CD4-positive, CD25-positive, alpha-beta regulatory T cell (primary cell): ENCODE measurements at regions not wholly inside any gene's neighbourhood (a gene's known extent, or its start where the extent isn't known, plus 50 kb on each side); places are given as distances from the start of the nearest gene placed in this dataset.
A peak's percentile ranks its signal among the peaks of the same experiment; 100 is the strongest.

Experiments used
- ATAC-seq, 2 donors: fragments of 150-1000 bp; cut with Tn5 transposase; one replicate each; pipeline ENCODE4 v1.10.0; 2021; ENCODE audit warnings: low read depth in 2 of 2, moderate number of reproducible peaks in 2 of 2, moderate library complexity in 1 of 2
- DNase-seq, 3 donors: peaks; one replicate each; pipeline versions ENCODE4 v3.0.0 to v3.0.0-alpha.2; 2012 to 2022; ENCODE audit warnings: mixed read lengths in 1 of 3
- H3K27ac ChIP-seq: one replicate; pipeline ENCODE4 v1.7.0; 2013; ENCODE audit warnings: mild to moderate bottlenecking, low read length; ENCODE audit not compliant: insufficient read depth, poor library complexity, severe bottlenecking
- H3K27me3 ChIP-seq: one replicate; pipeline ENCODE4 v1.7.0; 2013; ENCODE audit warnings: low read length; ENCODE audit not compliant: control insufficient read depth, insufficient read depth
- H3K36me3 ChIP-seq: one replicate; pipeline ENCODE4 v1.7.0; 2013; ENCODE audit warnings: mild to moderate bottlenecking, low read length, moderate library complexity; ENCODE audit not compliant: control insufficient read depth, insufficient read depth
- H3K4me1 ChIP-seq: 2 replicates; pipeline ENCODE4 v1.7.0; 2013; ENCODE audit warnings: mild to moderate bottlenecking, low read length; ENCODE audit not compliant: insufficient read depth, control insufficient read depth, poor library complexity, severe bottlenecking
- H3K4me3 ChIP-seq: one replicate; pipeline ENCODE4 v1.7.0; 2013; ENCODE audit warnings: low read depth, mild to moderate bottlenecking, low read length, moderate library complexity
- H3K9me3 ChIP-seq, 2 experiments: 1 replicate in 1 of 2; 2 replicates in 1 of 2; pipeline ENCODE4 v1.7.0; 2013; ENCODE audit warnings: low read length in 2 of 2, mild to moderate bottlenecking in 1 of 2, moderate library complexity in 1 of 2; ENCODE audit not compliant: control insufficient read depth in 2 of 2
- H3K27ac Mint-ChIP-seq, 3 donors: one replicate each; pipeline ENCODE4 v1.8.0; 2020 to 2022; ENCODE audit warnings: mild to moderate bottlenecking in 3 of 3, mixed read lengths in 3 of 3, moderate library complexity in 2 of 3
- H3K27me3 Mint-ChIP-seq: one replicate; pipeline ENCODE4 v1.8.0; 2022; ENCODE audit warnings: mild to moderate bottlenecking, mixed read lengths
- H3K36me3 Mint-ChIP-seq: one replicate; pipeline ENCODE4 v1.8.0; 2020; ENCODE audit warnings: mixed read lengths
- H3K4me1 Mint-ChIP-seq, 4 donors: one replicate each; pipeline ENCODE4 v1.8.0; 2020 to 2022; ENCODE audit warnings: mixed read lengths in 4 of 4, mild to moderate bottlenecking in 1 of 4
- H3K4me3 Mint-ChIP-seq, 4 donors: one replicate each; pipeline ENCODE4 v1.8.0; 2020 to 2022; ENCODE audit warnings: mild to moderate bottlenecking in 4 of 4, mixed read lengths in 4 of 4, moderate library complexity in 3 of 4
- H3K9me3 Mint-ChIP-seq, 7 donors: one replicate each; pipeline ENCODE4 v1.8.0; 2020 to 2022; ENCODE audit warnings: mixed read lengths in 7 of 7, mild to moderate bottlenecking in 3 of 7, moderate library complexity in 2 of 7

- H3K27ac ChIP-seq: no peak overlapping the region
- Mint-ChIP-seq H3K9me3 (peaks cover 0 to 13% (median 7%) of the 10 kb centered on the region in 7 donors), H3K4me1 (no peaks in the 10 kb centered on the region), H3K27me3 (peaks cover 5% of the 10 kb centered on the region), H3K4me3 (peak overlapping the region in 1 of 4 donors; percentile 35), H3K27ac (no peak overlapping the region), H3K36me3 (no peaks in the 10 kb centered on the region)
- no peak for ATAC-seq
- peaks cover 17% of the 10 kb centered on the region for H3K27me3 ChIP-seq
- no peak for DNase-seq
- H3K4me3 ChIP-seq: no peak overlapping the region
- no peaks in the 10 kb centered on the region for H3K4me1 ChIP-seq
- peaks cover 4 to 9% of the 10 kb centered on the region in 2 experiments for H3K9me3 ChIP-seq
- H3K36me3 ChIP-seq: no peaks in the 10 kb centered on the region
Observed at GRCh38 chr14:101481557-101481956, 79.7 kb upstream of the DIO3 start.

GRCh38 chr14:101482066-101482465 is 79.2 kb upstream of the DIO3 start:
- DNase-seq: no peak
- H3K4me1 Mint-ChIP-seq: no peaks in the 10 kb centered on the region

GRCh38 chr14:101483829-101484228 is 77.5 kb upstream of the DIO3 start:
- H3K27me3 Mint-ChIP-seq: peaks cover 5% of the 10 kb centered on the region
- DNase-seq (no peak), ATAC-seq (no peak)
- peaks cover 4 to 9% of the 10 kb centered on the region in 2 experiments for H3K9me3 ChIP-seq
- H3K4me1 Mint-ChIP-seq: no peaks in the 10 kb centered on the region
- H3K4me3 ChIP-seq: no peak overlapping the region
- H3K9me3 Mint-ChIP-seq: peaks cover 0 to 17% (median 7%) of the 10 kb centered on the region in 7 donors
- no peaks in the 10 kb centered on the region for H3K36me3 ChIP-seq
- peaks cover 19% of the 10 kb centered on the region for H3K27me3 ChIP-seq
- H3K4me1 ChIP-seq: no peaks in the 10 kb centered on the region
- no peak overlapping the region for H3K4me3 Mint-ChIP-seq
- no peak overlapping the region for H3K27ac ChIP-seq
- no peaks in the 10 kb centered on the region for H3K36me3 Mint-ChIP-seq
- peak overlapping the region in 1 of 3 donors; percentile 59 for H3K27ac Mint-ChIP-seq

More at GRCh38 chr14:101482066-101482465, 79.2 kb upstream of the DIO3 start:
- no peaks in the 10 kb centered on the region for H3K36me3 Mint-ChIP-seq
- H3K27me3 Mint-ChIP-seq: peaks cover 5% of the 10 kb centered on the region
- no peak for ATAC-seq
- Histone ChIP-seq H3K4me3 (no peak overlapping the region), H3K27me3 (peaks cover 19% of the 10 kb centered on the region), H3K36me3 (no peaks in the 10 kb centered on the region), H3K27ac (no peak overlapping the region), H3K9me3 (peaks cover 4 to 9% of the 10 kb centered on the region in 2 experiments), H3K4me1 (no peaks in the 10 kb centered on the region)
- no peak overlapping the region for H3K27ac Mint-ChIP-seq
- peaks cover 0 to 17% (median 7%) of the 10 kb centered on the region in 7 donors for H3K9me3 Mint-ChIP-seq
- H3K4me3 Mint-ChIP-seq: no peak overlapping the region

GRCh38 chr14:101489092-101489760 is 72.1 kb upstream of the DIO3 start:
- no peaks in the 10 kb centered on the region for H3K36me3 ChIP-seq
- no peak overlapping the region for H3K27ac ChIP-seq
- Mint-ChIP-seq H3K36me3 (no peaks in the 10 kb centered on the region), H3K27me3 (peaks cover 11% of the 10 kb centered on the region), H3K4me3 (no peak overlapping the region), H3K9me3 (peaks cover 0 to 9% (median 3%) of the 10 kb centered on the region in 7 donors), H3K27ac (no peak overlapping the region), H3K4me1 (peaks cover 0 to 3% (median 0%) of the 10 kb centered on the region in 4 donors)
- H3K9me3 ChIP-seq: peaks cover 4 to 6% of the 10 kb centered on the region in 2 experiments
- ATAC-seq: no peak
- peaks cover 6% of the 10 kb centered on the region for H3K27me3 ChIP-seq
- DNase-seq: no peak
- no peak overlapping the region for H3K4me3 ChIP-seq
- no peaks in the 10 kb centered on the region for H3K4me1 ChIP-seq

GRCh38 chr14:101490771-101491170 is 70.5 kb upstream of the DIO3 start:
- ATAC-seq (no peak), DNase-seq (no peak)
- Mint-ChIP-seq H3K4me3 (no peak overlapping the region), H3K27me3 (peaks cover 10% of the 10 kb centered on the region), H3K36me3 (no peaks in the 10 kb centered on the region), H3K27ac (no peak overlapping the region), H3K4me1 (peaks cover 0 to 3% (median 0%) of the 10 kb centered on the region in 4 donors), H3K9me3 (peaks cover 0 to 9% (median 3%) of the 10 kb centered on the region in 7 donors)
- H3K9me3 ChIP-seq: peaks cover 3 to 4% of the 10 kb centered on the region in 2 experiments
- no peaks in the 10 kb centered on the region for H3K36me3 ChIP-seq
- H3K27me3 ChIP-seq: peaks cover 5% of the 10 kb centered on the region
- H3K4me1 ChIP-seq: no peaks in the 10 kb centered on the region
- no peak overlapping the region for H3K4me3 ChIP-seq
- no peak overlapping the region for H3K27ac ChIP-seq

- peaks cover 0 to 3% (median 0%) of the 10 kb centered on the region in 4 donors for H3K4me1 Mint-ChIP-seq
- Histone ChIP-seq H3K27ac (no peak overlapping the region), H3K9me3 (no peaks in the 10 kb centered on the region), H3K4me3 (no peak overlapping the region), H3K36me3 (no peaks in the 10 kb centered on the region), H3K27me3 (no peaks in the 10 kb centered on the region), H3K4me1 (no peaks in the 10 kb centered on the region)
- H3K36me3 Mint-ChIP-seq: no peaks in the 10 kb centered on the region
- DNase-seq: no peak
- H3K9me3 Mint-ChIP-seq: peaks cover 0 to 6% (median 3%) of the 10 kb centered on the region in 7 donors
- H3K4me3 Mint-ChIP-seq: no peak overlapping the region
- no peak for ATAC-seq
- H3K27ac Mint-ChIP-seq: no peak overlapping the region
- peaks cover 10% of the 10 kb centered on the region for H3K27me3 Mint-ChIP-seq
Observed at GRCh38 chr14:101491841-101492240, 69.5 kb upstream of the DIO3 start.

- Mint-ChIP-seq H3K4me3 (no peak overlapping the region), H3K4me1 (peaks cover 0 to 3% (median 0%) of the 10 kb centered on the region in 4 donors), H3K27me3 (peaks cover 10% of the 10 kb centered on the region), H3K36me3 (no peaks in the 10 kb centered on the region), H3K27ac (no peak overlapping the region), H3K9me3 (peaks cover 0 to 6% (median 3%) of the 10 kb centered on the region in 7 donors)
- Histone ChIP-seq H3K4me1 (no peaks in the 10 kb centered on the region), H3K27me3 (no peaks in the 10 kb centered on the region), H3K27ac (no peak overlapping the region), H3K4me3 (no peak overlapping the region), H3K36me3 (no peaks in the 10 kb centered on the region), H3K9me3 (no peaks in the 10 kb centered on the region)
- no peak for DNase-seq
- no peak for ATAC-seq
Observed at GRCh38 chr14:101492716-101493115, 68.6 kb upstream of the DIO3 start.

- peaks cover 0 to 3% (median 0%) of the 10 kb centered on the region in 4 donors for H3K4me1 Mint-ChIP-seq
- peaks cover 0 to 6% (median 3%) of the 10 kb centered on the region in 7 donors for H3K9me3 Mint-ChIP-seq
- no peak for ATAC-seq
- peaks cover 10% of the 10 kb centered on the region for H3K27me3 Mint-ChIP-seq
- no peak for DNase-seq
- Histone ChIP-seq H3K36me3 (no peaks in the 10 kb centered on the region), H3K4me3 (no peak overlapping the region), H3K27me3 (no peaks in the 10 kb centered on the region), H3K9me3 (no peaks in the 10 kb centered on the region), H3K27ac (no peak overlapping the region), H3K4me1 (no peaks in the 10 kb centered on the region)
- no peak overlapping the region for H3K27ac Mint-ChIP-seq
- H3K36me3 Mint-ChIP-seq: no peaks in the 10 kb centered on the region
- no peak overlapping the region for H3K4me3 Mint-ChIP-seq
Observed at GRCh38 chr14:101494826-101495225, 66.5 kb upstream of the DIO3 start.
